GM23338 (cell line): ENCODE measurements at regions not wholly inside any gene's neighbourhood (a gene's known extent, or its start where the extent isn't known, plus 50 kb on each side); places are given as distances from the start of the nearest gene placed in this dataset.

Experiments used
- ATAC-seq: fragments of 200-7000 bp; cut with Tn5 transposase; 3 replicates; pipeline ENCODE4 v1.9.1; 2020
- DNase-seq: peaks from one replicate; pipeline ENCODE4 v3.0.0-alpha.2; 2015; ENCODE audit warnings: low spot score
- H2AFZ ChIP-seq: fragments of 200-600 bp; sonication (generic); 2 replicates; pipeline ENCODE4 v1.8.0; 2016; ENCODE audit warnings: antibody characterized with exemption, mild to moderate bottlenecking, moderate library complexity
- H3F3A ChIP-seq: fragments of 200-600 bp; sonication (generic); replicated peaks from 2 replicates; pipeline ENCODE4 v1.8.0; 2017; ENCODE audit warnings: antibody characterized with exemption, mixed run types, low read depth
- H3K27ac ChIP-seq: fragments of 200-600 bp; sonication (generic); 2 replicates; pipeline ENCODE4 v1.6.1; 2016; ENCODE audit warnings: low read depth
- H3K27me3 ChIP-seq: fragments of 200-600 bp; sonication (generic); 2 replicates; pipeline ENCODE4 v1.8.0; 2016; ENCODE audit warnings: mild to moderate bottlenecking, mixed run types, moderate library complexity; ENCODE audit not compliant: insufficient read depth
- H3K36me3 ChIP-seq: fragments of 200-600 bp; sonication (generic); 2 replicates; pipeline ENCODE4 v1.8.0; 2016; ENCODE audit warnings: mild to moderate bottlenecking; ENCODE audit not compliant: insufficient read depth
- H3K4me1 ChIP-seq: fragments of 200-600 bp; sonication (generic); 2 replicates; pipeline ENCODE4 v1.8.0; 2016; ENCODE audit warnings: mild to moderate bottlenecking, moderate library complexity; ENCODE audit not compliant: insufficient read depth
- H3K4me2 ChIP-seq: fragments of 200-600 bp; sonication (generic); 2 replicates; pipeline ENCODE4 v1.7.1; 2017; ENCODE audit warnings: mixed run types
- H3K4me3 ChIP-seq: fragments of 200-600 bp; sonication (generic); 2 replicates; pipeline ENCODE4 v1.6.1; 2016; ENCODE audit warnings: mixed run types
- H3K79me2 ChIP-seq: fragments of 200-600 bp; sonication (generic); replicated peaks from 2 replicates; pipeline ENCODE4 v1.8.0; 2017; ENCODE audit warnings: mild to moderate bottlenecking; ENCODE audit not compliant: insufficient read depth
- H3K9me2 ChIP-seq: fragments of 200-600 bp; sonication (generic); 2 replicates; pipeline ENCODE4 v1.8.0; 2017; ENCODE audit not compliant: insufficient read depth
- H4K20me1 ChIP-seq: fragments of 200-600 bp; sonication (generic); replicated peaks from 2 replicates; pipeline ENCODE4 v1.8.0; 2017; ENCODE audit warnings: mild to moderate bottlenecking; ENCODE audit not compliant: insufficient read depth
- H3K27ac Mint-ChIP-seq: 2 replicates; pipeline ENCODE4 v1.8.0; 2020; ENCODE audit warnings: inconsistent platforms, mild to moderate bottlenecking, moderate library complexity, mixed read lengths
- H3K27me3 Mint-ChIP-seq: 3 replicates; pipeline ENCODE4 v1.8.0; 2022; ENCODE audit warnings: low read depth, mild to moderate bottlenecking, moderate library complexity, mixed read lengths, inconsistent platforms; ENCODE audit not compliant: insufficient read depth, poor library complexity
- H3K36me3 Mint-ChIP-seq: 3 replicates; pipeline ENCODE4 v1.8.0; 2021; ENCODE audit warnings: low read depth, mild to moderate bottlenecking, inconsistent platforms, moderate library complexity, mixed read lengths
- H3K4me1 Mint-ChIP-seq: 3 replicates; pipeline ENCODE4 v1.8.0; 2020; ENCODE audit warnings: mild to moderate bottlenecking, inconsistent platforms, mixed read lengths
- H3K4me3 Mint-ChIP-seq: 3 replicates; pipeline ENCODE4 v1.8.0; 2021; ENCODE audit warnings: moderate library complexity, mild to moderate bottlenecking, inconsistent platforms, mixed read lengths
- H3K9me3 Mint-ChIP-seq: 3 replicates; pipeline ENCODE4 v1.8.0; 2020; ENCODE audit warnings: moderate library complexity, mild to moderate bottlenecking, inconsistent platforms, mixed read lengths
- ETS1 ChIP-seq: IDR thresholded peaks from 2 replicates; pipeline ENCODE4 v1.6.1; 2016; ENCODE audit warnings: antibody characterized with exemption
- EZH2 ChIP-seq: fragments of 200-600 bp; sonication (generic); IDR thresholded peaks from one replicate; pipeline ENCODE4 v1.8.0; 2017; ENCODE audit warnings: antibody characterized with exemption, mild to moderate bottlenecking, low read depth; ENCODE audit not compliant: unreplicated experiment
- NANOG ChIP-seq: IDR thresholded peaks from 2 replicates; pipeline ENCODE4 v1.6.1; 2016; ENCODE audit warnings: antibody characterized with exemption, borderline replicate concordance
- REST ChIP-seq: IDR thresholded peaks from one replicate; pipeline ENCODE4 v1.6.1; 2018; ENCODE audit warnings: antibody characterized with exemption; ENCODE audit not compliant: unreplicated experiment
- ZNF114 ChIP-seq: fragments of 250-450 bp; sonication (Bioruptor Pico); IDR thresholded peaks from 2 replicates; pipeline ENCODE4 v1.5.0; 2020; ENCODE audit warnings: mild to moderate bottlenecking, moderate library complexity
- ZNF462 ChIP-seq: fragments of 250-450 bp; sonication (Bioruptor Pico); IDR thresholded peaks from 2 replicates; pipeline ENCODE4 v1.5.0; 2020; ENCODE audit warnings: mild to moderate bottlenecking, moderate library complexity

GRCh38 chr12:58361056-58361455 is 419.7 kb downstream of the ATP23 start (continued):
- TF ChIP-seq ZNF462 (CRISPR knock-in tag) (no peak), EZH2 (no peak), ZNF114 (CRISPR knock-in tag) (no peak), ETS1 (no peak), NANOG (no peak)

GRCh38 chr12:58363971-58364370 is 422.6 kb downstream of the ATP23 start:
- DNase-seq (no peak), ATAC-seq (no peak)
- Mint-ChIP-seq H3K27me3 (peaks cover 3% of the 10 kb centered on the region), H3K27ac (no peak overlapping the region), H3K9me3 (no peaks in the 10 kb centered on the region), H3K4me1 (no peaks in the 10 kb centered on the region), H3K36me3 (no peaks in the 10 kb centered on the region), H3K4me3 (no peak overlapping the region)
- Histone ChIP-seq H3K27ac (no peak overlapping the region), H3K36me3 (no peaks in the 10 kb centered on the region), H3K4me3 (no peak overlapping the region), H3K79me2 (no peaks in the 10 kb centered on the region), H3K4me2 (no peak overlapping the region), H3K4me1 (no peaks in the 10 kb centered on the region), H4K20me1 (no peaks in the 10 kb centered on the region), H3K9me2 (no peaks in the 10 kb centered on the region; the same call in 1 of the 2 replicates), H3F3A (no peaks in the 10 kb centered on the region), H2AFZ (no peak overlapping the region), H3K27me3 (no peaks in the 10 kb centered on the region)
- no peak for TF ChIP-seq REST
